MM.1S (cell line): ENCODE measurements at regions not wholly inside any gene's neighbourhood (a gene's known extent, or its start where the extent isn't known, plus 50 kb on each side); places are given as distances from the start of the nearest gene placed in this dataset.

Source experiments
- DNase-seq: peaks from one replicate; pipeline ENCODE4 v3.0.0-alpha.2; 2015
- H2AFZ ChIP-seq: fragments of 300-600 bp; sonication (generic); 2 replicates; pipeline ENCODE4 v1.6.0; 2016; ENCODE audit warnings: antibody characterized with exemption, low read length
- H3F3A ChIP-seq: fragments of 300-600 bp; sonication (generic); 2 replicates; pipeline ENCODE4 v1.6.1; 2016; ENCODE audit warnings: mild to moderate bottlenecking, antibody characterized with exemption, low read length, moderate library complexity, mixed read lengths; ENCODE audit not compliant: insufficient read depth
- H3K27ac ChIP-seq: fragments of 300-600 bp; sonication (generic); 2 replicates; pipeline ENCODE4 v1.5.1; 2016; ENCODE audit warnings: mild to moderate bottlenecking, low read length
- H3K27me3 ChIP-seq: fragments of 300-600 bp; sonication (generic); replicated peaks from 2 replicates; pipeline ENCODE4 v1.6.0; 2016; ENCODE audit warnings: low read length; ENCODE audit not compliant: insufficient read depth
- H3K36me3 ChIP-seq: fragments of 300-600 bp; sonication (generic); replicated peaks from 2 replicates; pipeline ENCODE4 v1.6.1; 2016; ENCODE audit warnings: mild to moderate bottlenecking, low read length, mixed read lengths; ENCODE audit not compliant: insufficient read depth
- H3K4me1 ChIP-seq: fragments of 300-600 bp; sonication (generic); 2 replicates; pipeline ENCODE4 v1.6.1; 2016; ENCODE audit warnings: low read length, mixed read lengths
- H3K4me2 ChIP-seq: fragments of 300-600 bp; sonication (generic); 2 replicates; pipeline ENCODE4 v1.6.0; 2016; ENCODE audit warnings: low read depth, low read length
- H3K4me3 ChIP-seq: fragments of 300-600 bp; sonication (generic); 2 replicates; pipeline ENCODE4 v1.5.1; 2016; ENCODE audit warnings: low read length, mixed read lengths
- H3K79me2 ChIP-seq: fragments of 300-600 bp; sonication (generic); 2 replicates; pipeline ENCODE4 v1.6.1; 2016; ENCODE audit warnings: mixed run types, low read length, mixed read lengths
- H3K9ac ChIP-seq: fragments of 300-600 bp; sonication (generic); 2 replicates; pipeline ENCODE4 v1.6.1; 2016; ENCODE audit warnings: low read length, mixed read lengths
- H3K9me2 ChIP-seq: fragments of 300-600 bp; sonication (generic); replicated peaks from 2 replicates; pipeline ENCODE4 v1.6.1; 2016; ENCODE audit warnings: mild to moderate bottlenecking, low read length, mixed read lengths; ENCODE audit not compliant: insufficient read depth
- H3K9me3 ChIP-seq: fragments of 300-600 bp; sonication (generic); replicated peaks from 2 replicates; pipeline ENCODE4 v1.6.1; 2016; ENCODE audit warnings: mild to moderate bottlenecking, low read length, mixed read lengths; ENCODE audit not compliant: insufficient read depth
- H4K20me1 ChIP-seq: fragments of 300-600 bp; sonication (generic); 2 replicates; pipeline ENCODE4 v1.6.1; 2016; ENCODE audit warnings: mild to moderate bottlenecking, low read length, moderate library complexity, mixed read lengths; ENCODE audit not compliant: insufficient read depth
- CTCF ChIP-seq: fragments of 300-600 bp; sonication (generic); IDR thresholded peaks from 2 replicates; pipeline ENCODE4 v1.5.1; 2016; ENCODE audit warnings: antibody characterized with exemption, low read length, mixed read lengths
- EZH2 ChIP-seq: fragments of 300-600 bp; sonication (generic); optimal IDR thresholded peaks from 2 replicates; pipeline ENCODE3; 2017; ENCODE audit warnings: low read depth, mild to moderate bottlenecking, antibody characterized with exemption, low read length, mixed read lengths
- EZH2phosphoT487 ChIP-seq: fragments of 300-600 bp; sonication (generic); IDR thresholded peaks from 2 replicates; pipeline ENCODE4 v1.6.1; 2018; ENCODE audit warnings: antibody characterized with exemption, low read length

GRCh38 chr21:27425574-27425973 is 458.7 kb upstream of the ADAMTS5 start:
- Histone ChIP-seq H2AFZ (no peak overlapping the region), H3K4me3 (no peak overlapping the region), H3F3A (no peaks in the 10 kb centered on the region), H3K79me2 (no peaks in the 10 kb centered on the region), H3K9me3 (no peaks in the 10 kb centered on the region), H3K27ac (no peak overlapping the region), H3K9me2 (no peaks in the 10 kb centered on the region), H4K20me1 (no peaks in the 10 kb centered on the region), H3K4me1 (no peaks in the 10 kb centered on the region), H3K27me3 (no peaks in the 10 kb centered on the region), H3K36me3 (no peaks in the 10 kb centered on the region), H3K9ac (no peak overlapping the region), H3K4me2 (no peak overlapping the region)
- no peak for DNase-seq
- no peak for TF ChIP-seq EZH2
- TF ChIP-seq EZH2phosphoT487, result no peak
- TF ChIP-seq CTCF, result no peak

GRCh38 chr21:27425172-27425571 is 458.3 kb upstream of the ADAMTS5 start:
- no peaks in the 10 kb centered on the region for H3F3A ChIP-seq
- H3K4me2 ChIP-seq, result no peak overlapping the region
- H3K36me3 ChIP-seq, result no peaks in the 10 kb centered on the region
- no peak overlapping the region for H2AFZ ChIP-seq
- no peak overlapping the region for H3K9ac ChIP-seq
- no peak overlapping the region for H3K27ac ChIP-seq
- H3K9me3 ChIP-seq, result no peaks in the 10 kb centered on the region
- DNase-seq, result no peak
- H3K27me3 ChIP-seq, result no peaks in the 10 kb centered on the region
- H3K4me3 ChIP-seq, result no peak overlapping the region
- TF ChIP-seq CTCF (no peak), EZH2 (no peak), EZH2phosphoT487 (no peak)
- H3K4me1 ChIP-seq, result no peaks in the 10 kb centered on the region
- no peaks in the 10 kb centered on the region for H3K79me2 ChIP-seq
- no peaks in the 10 kb centered on the region for H3K9me2 ChIP-seq
- no peaks in the 10 kb centered on the region for H4K20me1 ChIP-seq

GRCh38 chr21:27424601-27425000 is 457.7 kb upstream of the ADAMTS5 start:
- H3K27ac ChIP-seq, result no peak overlapping the region
- no peak for DNase-seq
- no peak overlapping the region for H3K4me2 ChIP-seq

More at GRCh38 chr21:27424601-27425000, 457.7 kb upstream of the ADAMTS5 start:
- no peak overlapping the region for H2AFZ ChIP-seq
- TF ChIP-seq EZH2 (no peak), CTCF (no peak), EZH2phosphoT487 (no peak)
- no peaks in the 10 kb centered on the region for H3K9me2 ChIP-seq
- H4K20me1 ChIP-seq, result no peaks in the 10 kb centered on the region
- H3K9ac ChIP-seq, result no peak overlapping the region
- H3K79me2 ChIP-seq, result no peaks in the 10 kb centered on the region
- no peak overlapping the region for H3K4me3 ChIP-seq
- H3K36me3 ChIP-seq, result no peaks in the 10 kb centered on the region
- no peaks in the 10 kb centered on the region for H3K27me3 ChIP-seq
- H3F3A ChIP-seq, result no peaks in the 10 kb centered on the region
- H3K4me1 ChIP-seq, result no peaks in the 10 kb centered on the region
- H3K9me3 ChIP-seq, result no peaks in the 10 kb centered on the region
